ENCODE measurements at regions not wholly inside any gene's neighbourhood (a gene's known extent, or its start where the extent isn't known, plus 50 kb on each side); places are given as distances from the start of the nearest gene placed in this dataset.
"Not testable (repeated sequence)": the region's sequence is repeated elsewhere in the genome, so short reads cannot be mapped to it uniquely, and the experiment has no call there.

DNA sequence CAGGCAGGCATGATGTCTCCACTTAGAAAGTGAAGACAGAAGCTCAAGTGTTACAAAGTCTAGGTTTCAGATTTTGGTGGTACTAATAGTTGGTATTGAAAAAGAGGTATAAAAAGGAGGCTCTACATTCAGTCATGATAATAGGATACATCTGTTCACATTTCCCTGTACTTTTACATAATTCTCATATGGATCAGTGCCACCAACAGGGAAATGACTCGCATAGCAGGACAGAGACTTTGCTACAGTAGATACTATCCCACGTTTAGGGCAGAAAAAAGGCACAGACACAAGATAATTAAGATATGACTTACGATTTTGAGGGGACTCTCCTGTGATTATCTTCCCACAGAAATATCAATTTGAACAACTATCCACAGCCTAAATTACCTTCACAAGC lies 1062.9 kb upstream of the EPHA6 start:
- no peak for DNase-seq (ENCODE audit: low spot score)

DNA sequence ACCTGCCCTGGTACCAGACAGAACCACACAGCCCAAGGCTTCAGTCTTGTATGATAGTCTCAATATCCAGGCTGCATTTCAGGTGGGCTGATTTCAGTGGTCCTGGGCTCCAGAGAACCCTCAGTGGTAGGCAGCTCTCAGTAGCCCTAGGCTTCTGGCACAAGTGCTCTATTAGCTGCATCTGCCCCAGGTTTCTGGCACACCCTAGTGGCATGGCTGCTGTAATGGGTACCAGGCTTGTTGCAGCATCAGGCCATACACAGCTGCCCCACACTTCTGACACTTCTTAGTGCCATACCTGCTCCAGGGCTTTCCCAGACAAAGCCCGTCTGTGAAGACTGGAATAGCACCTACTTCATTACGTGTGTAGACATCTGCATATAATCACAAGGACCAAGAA lies 1062.2 kb upstream of the EPHA6 start:
- no peak for DNase-seq (ENCODE audit: low spot score)

DNA sequence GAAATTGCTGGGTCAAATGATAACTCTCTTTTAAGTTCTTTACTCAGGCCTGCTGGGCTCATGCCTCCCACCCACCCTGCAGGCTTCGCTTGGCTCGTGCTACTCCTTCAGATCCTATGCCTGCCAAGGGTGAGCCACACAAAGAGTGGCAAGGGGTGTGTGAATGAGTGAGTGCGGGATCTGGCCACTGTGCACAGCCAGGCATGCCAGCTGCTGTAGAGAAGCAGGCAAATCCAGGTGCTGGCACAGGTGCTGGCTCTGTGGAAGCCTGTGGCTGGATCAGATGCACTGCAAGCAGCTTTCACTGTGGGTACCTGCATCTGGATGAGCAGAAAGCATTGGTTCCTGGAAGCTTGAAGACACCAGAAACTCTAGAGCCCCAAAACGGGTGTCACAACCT lies 1055.7 kb upstream of the EPHA6 start:
- no peak for DNase-seq (ENCODE audit: low spot score)

DNA sequence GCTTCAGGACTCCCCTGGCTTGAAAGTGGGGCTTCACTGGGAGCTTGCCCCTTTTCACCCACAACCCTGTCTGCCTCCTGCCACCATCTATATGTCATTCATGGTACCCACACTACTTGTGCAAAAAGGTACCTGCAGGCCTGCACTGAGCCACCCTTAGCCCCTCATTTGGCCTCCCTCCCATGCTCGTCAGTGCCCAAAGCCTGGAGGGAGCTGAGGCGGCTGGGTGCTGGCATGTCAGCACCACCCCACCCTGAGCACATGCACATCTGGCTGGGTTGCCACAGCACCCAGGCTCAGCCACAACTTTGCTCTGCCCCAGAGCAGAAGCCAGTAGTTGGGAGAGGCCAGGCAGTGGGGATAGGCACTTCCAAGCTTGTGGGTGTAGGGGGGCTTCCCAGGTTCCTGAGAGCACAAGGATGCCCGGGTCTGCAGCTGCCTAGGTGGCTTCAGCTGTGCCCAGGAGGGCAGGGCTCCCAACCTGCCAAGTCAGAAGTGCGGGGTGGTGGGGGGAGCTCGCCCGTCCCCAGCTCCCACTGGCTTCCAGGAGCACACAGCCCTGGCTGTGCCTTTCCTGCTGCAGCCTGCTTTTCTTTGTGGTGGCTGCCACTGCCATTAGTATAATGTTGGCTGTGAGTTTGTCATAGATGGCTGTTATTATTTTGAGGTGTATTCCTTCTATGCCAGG lies 1054.6 kb upstream of the EPHA6 start:
- DNase-seq (ENCODE audit: low spot score) = no peak

DNA sequence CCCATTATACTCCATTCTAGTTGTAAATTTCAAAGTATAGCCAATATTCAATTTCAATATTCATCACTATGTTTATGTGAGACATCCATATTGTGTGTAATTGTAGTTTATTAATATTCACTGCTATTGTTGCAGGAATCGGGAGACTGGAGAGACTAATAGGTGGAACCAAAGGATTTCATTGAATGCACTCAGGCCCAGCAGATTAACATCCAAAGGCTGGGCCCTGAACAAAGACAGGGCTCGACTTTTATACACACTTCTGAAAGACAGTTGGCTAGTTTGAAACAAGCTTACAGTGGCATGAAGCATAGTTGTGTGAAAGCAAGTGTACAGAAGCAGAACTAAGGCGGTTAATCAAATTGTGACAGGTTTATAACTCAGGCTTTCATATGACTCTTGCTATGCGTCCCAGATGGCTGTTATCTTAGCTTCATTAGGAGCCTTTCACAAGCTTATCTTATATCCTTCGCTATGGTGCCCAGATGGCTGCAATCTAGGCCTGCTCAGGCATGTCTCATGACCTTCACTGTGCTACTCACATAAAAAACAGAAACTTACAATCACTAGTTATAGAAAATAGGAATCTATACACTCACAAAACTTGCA lies 1038.8 kb upstream of the EPHA6 start:
- DNase-seq (ENCODE audit: low spot score) = no peak

DNA sequence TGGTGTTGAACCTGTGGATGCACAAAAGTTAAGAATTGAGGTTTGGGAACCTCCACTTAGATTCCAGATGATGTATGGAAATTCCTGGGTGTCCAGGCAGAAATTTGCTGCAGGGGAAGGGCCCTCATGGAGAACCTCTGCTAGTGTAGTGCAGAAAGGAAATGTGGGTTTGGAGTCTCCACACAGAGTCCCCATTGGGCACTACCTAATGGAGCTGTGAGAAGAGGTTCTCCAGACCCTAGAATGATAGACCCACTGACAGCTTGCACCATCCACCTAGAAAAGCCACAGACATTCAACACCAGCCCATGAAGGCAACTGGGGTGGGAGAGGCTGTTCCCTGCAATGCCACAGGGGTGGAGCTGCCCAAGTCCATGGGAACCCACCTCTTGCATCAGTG lies 1032.8 kb upstream of the EPHA6 start:
- no peak for DNase-seq (ENCODE audit: low spot score)

DNA sequence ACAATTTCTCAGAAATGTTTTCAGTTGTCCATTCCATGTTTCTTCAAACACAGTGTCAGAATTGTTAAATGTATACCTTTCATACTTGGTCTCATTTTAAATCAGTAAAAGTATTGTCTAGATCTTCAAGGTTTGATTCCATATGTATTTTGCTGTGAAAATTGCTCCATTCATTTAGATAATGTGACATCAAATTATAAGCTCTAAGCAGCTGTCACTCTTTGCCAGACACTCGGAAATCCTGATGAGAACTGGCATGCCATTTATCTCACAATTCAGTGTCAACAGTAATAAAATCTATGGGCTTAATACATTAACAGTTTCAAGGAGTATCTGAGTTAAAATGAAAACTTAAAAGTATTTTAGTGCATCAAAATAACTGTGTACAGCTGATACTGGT lies 1025.3 kb upstream of the EPHA6 start:
- no peak for DNase-seq (ENCODE audit: low spot score)

DNA sequence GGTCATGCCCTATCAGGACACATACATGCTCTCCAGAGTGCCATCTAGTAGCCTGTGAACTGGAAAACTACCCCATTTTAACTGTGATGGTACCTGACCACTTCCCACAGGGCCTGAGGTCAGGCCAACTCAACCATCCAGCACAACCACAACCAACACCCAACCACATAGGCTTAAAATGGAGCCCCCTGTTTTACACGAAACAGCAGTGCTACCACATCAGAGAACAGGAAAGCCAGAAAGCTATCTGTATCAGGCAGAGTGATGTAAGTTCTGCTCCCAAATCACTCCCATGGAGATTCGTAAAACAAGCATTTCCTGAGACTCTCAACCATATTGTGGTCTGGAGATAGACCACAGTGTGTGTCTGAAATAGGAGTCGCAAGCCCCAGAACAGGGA lies 1017.3 kb upstream of the EPHA6 start:
- no peak for DNase-seq (ENCODE audit: low spot score)

DNA sequence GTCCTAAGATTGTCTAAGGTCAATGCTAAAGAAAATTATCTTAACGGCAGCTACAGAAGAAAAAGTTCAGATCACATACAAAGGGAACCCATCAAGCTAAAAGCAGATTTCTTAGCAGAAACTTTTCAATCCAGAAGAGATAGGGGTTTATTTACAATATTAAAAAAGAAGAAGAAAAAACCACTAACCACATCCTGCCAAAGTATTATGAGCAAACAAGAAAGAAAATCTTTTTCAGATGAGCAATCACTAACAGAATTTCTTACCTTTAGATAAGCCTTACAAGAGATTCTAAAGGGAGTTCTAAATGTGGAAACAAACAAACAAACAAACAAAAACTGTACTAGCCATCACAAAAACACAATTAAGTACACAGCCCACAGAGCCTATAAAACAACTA lies 1015.8 kb upstream of the EPHA6 start:
- DNase-seq (ENCODE audit: low spot score) = no peak

DNA sequence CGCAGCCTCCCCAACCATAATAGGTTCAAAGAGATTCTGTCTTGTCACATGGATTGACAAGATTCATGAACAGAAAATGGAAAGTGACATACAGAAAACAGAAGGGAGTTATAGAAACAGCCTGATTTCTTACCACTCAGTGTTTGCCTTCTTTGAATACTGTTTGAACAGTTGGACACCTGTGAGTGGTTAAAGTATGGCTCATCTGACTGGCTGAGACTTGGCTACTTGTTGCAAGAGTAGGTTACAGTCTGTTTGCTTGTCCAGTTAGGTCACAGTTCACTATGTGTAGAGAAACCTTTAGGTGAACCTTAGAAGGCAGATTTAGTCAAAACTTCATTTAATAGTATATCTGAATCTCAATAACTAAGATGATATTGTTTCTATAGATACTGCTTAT lies 1003.9 kb upstream of the EPHA6 start:
- no peak for DNase-seq (ENCODE audit: low spot score)

DNA sequence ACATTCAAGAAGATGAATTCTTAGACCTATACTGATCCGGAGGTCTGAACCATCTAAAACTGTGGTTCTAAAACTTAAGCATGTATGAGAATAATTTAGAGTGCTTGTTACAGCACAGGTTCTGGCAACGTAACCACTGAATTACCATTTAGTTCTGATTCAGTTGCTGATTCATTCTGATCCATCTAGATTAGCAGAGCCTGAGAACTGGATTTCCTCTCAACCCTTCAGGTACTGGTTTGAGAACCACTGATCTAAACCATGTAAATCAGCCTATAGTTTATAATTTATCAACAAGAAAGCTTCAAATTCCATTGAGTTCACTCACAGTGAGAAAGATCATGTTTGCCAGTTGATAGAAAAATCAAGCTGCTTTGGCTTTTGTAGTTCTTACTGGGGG lies 1001.1 kb upstream of the EPHA6 start:
- DNase-seq (ENCODE audit: low spot score) = no peak

DNA sequence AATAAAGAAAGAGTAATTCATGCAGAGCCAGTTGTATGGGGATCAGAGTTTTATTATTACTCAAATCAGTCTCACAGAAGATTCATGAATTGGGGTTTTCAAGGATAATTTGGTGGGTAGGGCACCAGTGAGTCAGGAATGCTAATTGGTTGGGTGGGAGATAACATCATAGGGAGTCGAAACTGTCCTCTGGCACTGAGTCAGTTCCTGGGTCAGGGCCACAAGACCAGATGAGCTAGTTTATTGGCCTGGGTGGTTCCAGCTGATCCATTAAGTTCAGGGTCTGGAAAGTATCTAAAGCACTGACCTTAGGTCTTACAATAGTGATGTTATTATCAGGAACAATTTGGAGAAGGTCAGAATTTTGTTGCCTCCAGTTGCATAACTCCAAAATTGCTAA lies 998.6 kb upstream of the EPHA6 start:
- no peak for DNase-seq (ENCODE audit: low spot score)

DNA sequence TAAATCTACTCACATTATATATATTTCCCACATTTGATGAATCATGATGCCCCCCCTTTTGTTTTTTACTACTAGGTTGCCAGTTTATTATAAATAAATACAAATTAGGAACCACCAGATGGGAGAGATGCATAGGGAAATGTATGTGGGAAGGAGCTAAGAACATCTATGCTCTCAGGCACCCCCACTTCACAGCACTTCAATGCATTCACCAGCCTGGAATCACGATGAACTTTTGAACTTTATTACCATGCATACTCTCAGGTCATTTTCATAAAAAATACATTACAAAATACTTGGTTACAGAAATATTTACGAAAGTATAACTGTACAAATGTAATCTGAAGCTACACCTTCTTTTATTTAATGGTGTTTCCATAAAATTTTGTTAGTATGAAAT lies 988.0 kb upstream of the EPHA6 start:
- DNase-seq (ENCODE audit: low spot score) = no peak

DNA sequence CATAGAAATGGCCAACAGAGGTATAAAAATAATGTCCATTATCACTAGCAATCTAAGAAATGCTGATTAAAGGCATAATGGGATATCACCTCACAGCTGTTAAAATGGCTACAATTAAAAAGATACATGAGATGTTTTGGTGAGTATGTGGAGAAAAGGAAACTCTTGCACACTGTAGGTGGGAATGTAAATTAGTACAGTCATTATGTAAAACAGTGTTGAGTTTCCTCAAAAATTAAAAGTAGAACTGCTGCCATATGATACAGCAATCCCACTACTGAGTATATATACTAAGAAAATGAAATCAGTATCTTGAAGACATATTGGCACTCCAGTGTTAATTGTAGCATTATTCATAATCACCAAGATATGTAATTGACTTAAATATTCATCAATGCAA lies 982.2 kb upstream of the EPHA6 start:
- DNase-seq (ENCODE audit: low spot score) = no peak

DNA sequence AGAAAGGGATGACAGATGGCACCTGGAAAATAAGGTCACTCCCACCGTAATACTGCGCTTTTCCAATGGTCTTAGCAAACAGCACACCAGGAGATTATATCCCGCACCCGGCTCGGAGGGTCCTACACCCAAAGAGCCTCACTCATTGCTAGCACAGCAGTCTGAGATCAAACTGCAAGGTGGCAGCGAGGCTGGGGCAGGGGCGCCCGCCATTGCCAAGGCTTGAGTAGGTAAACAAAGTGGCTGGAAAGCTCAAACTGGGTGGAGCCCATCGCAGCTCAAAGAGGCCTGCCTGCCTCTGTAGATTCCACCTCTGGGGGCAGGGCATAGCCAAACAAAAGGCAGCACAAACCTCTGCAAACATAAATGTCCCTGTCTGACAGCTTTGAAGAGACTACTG lies 953.8 kb upstream of the EPHA6 start:
- not testable (repeated sequence) for DNase-seq (ENCODE audit: low spot score)

DNA sequence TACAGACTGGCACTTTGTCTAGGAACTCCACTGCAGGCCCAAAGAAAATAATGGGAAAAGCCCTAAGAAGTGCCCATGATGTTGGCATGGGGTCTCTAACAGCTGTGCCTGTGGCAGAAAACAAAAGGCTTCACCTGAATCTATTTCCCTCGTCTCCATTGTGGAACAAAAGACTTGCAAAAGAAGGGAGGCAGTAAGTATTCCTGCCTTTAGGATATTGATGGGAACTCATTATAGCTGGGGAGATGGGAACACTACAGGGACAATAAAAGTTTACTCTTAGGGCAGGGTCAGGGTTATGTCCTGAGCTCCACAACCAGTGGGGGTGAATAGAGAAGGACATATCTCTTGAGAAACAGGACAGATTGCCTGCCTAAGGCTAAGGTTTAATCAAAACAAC lies 930.6 kb upstream of the EPHA6 start:
- no peak for DNase-seq (ENCODE audit: low spot score)

DNA sequence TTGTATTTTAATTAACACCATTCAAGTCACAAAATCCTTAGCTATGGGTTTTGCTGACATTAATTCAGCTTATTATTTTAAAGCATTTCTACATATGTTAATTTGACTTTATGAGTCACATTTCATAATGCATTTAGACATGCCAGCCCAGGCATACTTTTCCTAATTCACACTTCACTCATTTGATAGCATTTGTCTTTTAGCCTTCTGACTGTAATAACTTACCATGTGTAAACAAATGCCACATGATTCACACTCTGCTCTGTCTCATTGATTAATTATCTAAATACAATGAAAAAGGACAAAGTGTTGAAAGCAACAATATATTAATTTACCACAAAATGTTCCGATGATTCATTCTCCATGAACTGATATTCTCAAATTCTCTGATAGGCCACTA lies 927.8 kb upstream of the EPHA6 start:
- no peak for DNase-seq (ENCODE audit: low spot score)

DNA sequence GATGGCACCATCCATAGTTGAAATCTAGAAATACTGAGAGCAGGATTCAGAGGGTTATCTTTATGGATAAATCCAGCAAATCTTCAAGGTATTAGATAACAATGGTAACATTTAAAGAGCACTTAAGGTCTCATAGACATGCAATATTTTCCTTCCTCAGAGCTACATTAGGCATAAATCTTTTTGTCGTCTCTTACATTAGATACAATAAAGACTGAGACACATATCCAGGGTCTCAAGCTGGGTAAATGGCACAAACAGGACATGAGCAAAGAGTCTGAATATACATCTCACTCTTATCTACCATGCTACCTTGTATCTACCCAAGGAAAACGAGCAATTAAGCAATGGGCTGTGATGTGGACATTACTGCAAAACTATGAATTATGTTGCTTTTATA lies 927.3 kb upstream of the EPHA6 start:
- no peak for DNase-seq (ENCODE audit: low spot score)

DNA sequence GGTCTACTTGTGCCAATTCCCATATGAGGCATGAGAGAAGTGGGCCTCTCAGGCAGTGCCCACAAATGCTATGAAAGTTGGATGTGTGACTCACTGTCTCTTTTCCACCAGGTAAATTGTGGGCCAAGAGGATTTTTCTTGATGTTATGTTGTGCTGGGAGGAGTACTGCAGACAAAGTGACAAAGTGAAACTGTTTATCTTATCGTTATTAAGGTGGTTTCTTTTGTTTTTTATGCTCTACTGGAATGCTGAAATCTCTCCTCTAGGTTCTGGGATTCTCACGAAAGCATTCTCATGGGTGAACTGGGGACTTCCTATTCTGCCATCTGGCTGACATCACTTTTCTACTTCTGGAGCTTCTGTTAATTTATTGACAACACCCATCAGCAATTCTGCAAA lies 919.6 kb upstream of the EPHA6 start:
- DNase-seq (ENCODE audit: low spot score) = no peak

DNA sequence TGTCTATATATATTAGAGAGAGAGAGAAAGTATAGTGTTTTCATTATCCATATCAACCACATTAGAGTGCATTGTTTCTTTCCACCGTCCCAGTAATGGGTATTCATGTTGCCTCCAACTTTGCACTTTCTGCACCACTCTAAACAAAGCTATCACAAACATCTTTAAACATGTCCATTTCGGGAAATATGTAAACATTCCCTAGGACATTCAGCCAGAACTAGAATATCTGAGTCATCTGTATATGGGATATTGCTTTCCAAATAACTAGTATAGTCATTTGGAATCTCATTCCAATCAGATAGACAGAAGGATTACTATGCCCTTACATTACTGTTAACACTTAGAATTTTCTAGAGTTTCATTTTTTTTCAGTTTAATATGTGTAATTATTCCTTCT lies 914.9 kb upstream of the EPHA6 start:
- DNase-seq (ENCODE audit: low spot score) = no peak

DNA sequence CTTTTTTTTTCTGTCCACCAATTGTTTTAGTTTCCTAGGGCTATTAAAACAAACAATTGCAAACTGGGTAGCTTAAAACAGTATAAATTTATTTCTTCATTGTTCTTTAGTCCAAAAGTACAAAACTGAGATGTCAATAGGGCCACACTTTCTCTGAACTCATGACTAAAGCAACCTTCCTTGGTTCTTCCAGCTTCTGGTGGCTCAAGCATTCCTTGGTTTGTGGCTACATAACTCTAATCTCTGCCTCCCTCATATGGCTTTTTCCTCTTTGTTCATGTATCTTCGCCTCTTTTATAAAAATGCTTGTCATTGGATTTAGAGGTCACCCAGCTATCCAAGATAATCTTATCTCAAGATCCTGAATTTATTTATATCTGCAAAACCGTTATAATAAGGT lies 914.5 kb upstream of the EPHA6 start:
- DNase-seq (ENCODE audit: low spot score) = no peak

DNA sequence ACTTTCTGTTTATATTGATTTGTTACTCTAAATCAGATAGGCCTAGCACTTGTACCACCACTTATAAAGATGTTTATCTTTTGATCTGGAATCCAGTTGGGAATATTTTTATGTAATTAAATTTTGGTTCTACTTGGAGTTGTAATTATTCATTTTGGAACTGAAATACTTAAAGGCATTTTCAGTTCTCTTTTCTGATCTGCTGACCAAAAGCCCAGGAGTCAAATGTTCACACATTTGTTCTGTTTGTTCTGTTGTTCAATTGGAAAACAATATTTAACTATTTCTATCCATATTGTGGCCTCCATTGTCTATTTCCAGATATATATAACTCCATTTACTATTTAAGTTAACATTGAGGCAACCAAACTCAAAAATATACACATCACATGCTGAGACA lies 912.4 kb upstream of the EPHA6 start:
- no peak for DNase-seq (ENCODE audit: low spot score)

DNA sequence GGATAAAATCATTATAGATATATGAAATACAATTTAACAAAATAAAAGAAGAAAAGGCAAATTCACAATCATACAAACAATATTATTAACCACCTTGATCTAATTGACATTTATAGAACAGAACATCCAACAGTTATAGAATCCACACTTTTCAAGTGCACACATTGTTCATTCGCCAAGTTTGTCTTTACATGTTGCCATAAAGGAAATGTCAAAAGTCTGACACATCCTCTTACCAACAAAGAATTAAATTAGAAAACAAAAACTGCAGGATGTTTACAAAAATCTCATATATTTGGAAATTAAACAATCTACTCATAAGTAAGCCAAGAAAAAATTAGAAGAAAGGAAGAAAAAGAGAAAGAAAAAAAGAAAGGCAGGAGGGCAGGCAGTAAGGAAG lies 909.2 kb upstream of the EPHA6 start:
- DNase-seq (ENCODE audit: low spot score) = no peak

DNA sequence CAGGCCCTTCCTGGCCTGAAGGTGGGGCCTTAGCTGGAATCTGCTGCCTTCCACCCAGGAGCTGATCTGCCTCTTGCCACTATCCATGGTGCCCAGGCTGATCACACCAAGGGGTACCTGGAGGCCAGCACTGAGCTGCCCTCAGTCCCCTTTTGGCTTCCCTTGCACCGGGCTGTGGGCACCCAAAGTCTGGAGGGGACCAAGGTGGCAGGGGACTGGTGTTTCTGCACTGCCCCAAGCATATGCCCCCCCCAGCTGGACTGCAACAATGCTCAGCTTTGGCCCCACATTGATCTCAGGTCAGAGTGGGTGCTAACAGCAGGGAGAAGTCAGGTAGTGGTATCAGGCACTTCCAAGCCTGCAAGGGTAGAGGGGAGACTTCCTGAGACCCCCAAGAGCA lies 902.6 kb upstream of the EPHA6 start:
- DNase-seq (ENCODE audit: low spot score) = no peak

All from mucosa of gallbladder (tissue), 1 donor.